8988T (cell line): ENCODE measurements at regions not wholly inside any gene's neighbourhood (a gene's known extent, or its start where the extent isn't known, plus 50 kb on each side); places are given as distances from the start of the nearest gene placed in this dataset.
"Not testable (repeated sequence)": the region's sequence is repeated elsewhere in the genome, so short reads cannot be mapped to it uniquely, and the experiment has no call there.

Source experiments
- DNase-seq: peaks from one replicate; pipeline ENCODE4 v3.0.0; 2011

DNA sequence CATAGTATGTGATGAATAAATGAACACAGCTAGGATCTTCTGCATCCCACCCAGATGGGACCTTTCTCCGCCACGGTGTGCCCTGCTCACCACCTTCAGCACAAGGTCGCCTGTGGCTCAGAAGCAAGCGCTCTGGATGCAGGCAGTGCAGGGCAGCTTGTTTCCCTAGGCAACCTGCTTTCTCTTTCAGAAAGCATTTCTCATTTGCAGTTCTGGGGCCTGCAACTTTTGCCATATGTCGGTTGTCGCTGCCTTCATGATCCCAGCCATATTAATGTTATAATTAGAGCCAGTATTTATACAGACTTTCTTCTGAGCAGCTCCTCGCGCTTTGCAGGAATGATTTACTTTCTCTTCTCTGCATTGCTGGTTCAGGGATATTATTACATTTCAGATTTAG, 692.8 kb downstream of the RNF144A start:
- DNase-seq, result no peak

DNA sequence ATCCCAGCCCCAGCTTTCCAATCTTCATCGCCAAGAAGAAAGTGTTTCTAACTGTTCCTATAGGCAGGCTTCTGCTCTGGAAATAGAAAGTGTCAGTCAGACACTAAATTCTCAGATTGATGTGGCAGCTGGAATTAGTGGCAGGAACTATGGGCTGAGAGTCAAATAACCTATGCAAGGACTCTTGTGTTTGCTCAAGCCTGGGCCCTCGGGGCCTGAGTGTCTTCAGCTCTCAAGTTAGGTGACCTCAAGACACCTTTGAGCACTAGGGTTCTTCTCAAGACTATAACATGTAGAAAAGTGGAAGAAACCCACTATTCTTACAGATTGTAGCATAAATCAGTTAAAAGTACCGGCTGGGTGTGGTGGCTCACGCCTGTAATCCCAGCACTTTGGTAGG, 694.5 kb downstream of the RNF144A start:
- DNase-seq, result no peak

GRCh38 chr2:7612969-7613368, 695.8 kb downstream of the RNF144A start:
- no peak for DNase-seq

- DNase-seq, result no peak
These were observed 696.6 kb downstream of the RNF144A start for GRCh38 chr2:7613831-7614230.

DNA sequence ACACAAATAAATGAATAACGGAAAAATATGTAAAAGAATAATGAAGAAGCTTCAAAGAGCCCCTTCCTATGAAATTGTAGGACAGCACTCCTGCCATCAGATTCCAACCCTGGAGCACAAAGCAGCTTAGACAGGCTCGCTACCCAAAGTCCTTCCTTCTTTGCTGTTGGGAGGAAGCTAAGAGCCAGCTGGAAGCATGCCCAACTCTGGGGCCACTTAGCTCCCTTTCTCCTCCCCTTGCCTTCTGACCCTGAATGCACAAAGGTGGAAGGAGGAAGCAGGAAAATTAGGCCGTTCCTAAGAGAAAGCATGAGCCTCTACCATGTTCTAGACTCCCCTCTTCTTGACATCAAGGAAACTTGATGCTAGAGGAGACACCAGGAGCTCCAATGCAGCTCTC, 700.8 kb downstream of the RNF144A start:
- no peak for DNase-seq

DNA sequence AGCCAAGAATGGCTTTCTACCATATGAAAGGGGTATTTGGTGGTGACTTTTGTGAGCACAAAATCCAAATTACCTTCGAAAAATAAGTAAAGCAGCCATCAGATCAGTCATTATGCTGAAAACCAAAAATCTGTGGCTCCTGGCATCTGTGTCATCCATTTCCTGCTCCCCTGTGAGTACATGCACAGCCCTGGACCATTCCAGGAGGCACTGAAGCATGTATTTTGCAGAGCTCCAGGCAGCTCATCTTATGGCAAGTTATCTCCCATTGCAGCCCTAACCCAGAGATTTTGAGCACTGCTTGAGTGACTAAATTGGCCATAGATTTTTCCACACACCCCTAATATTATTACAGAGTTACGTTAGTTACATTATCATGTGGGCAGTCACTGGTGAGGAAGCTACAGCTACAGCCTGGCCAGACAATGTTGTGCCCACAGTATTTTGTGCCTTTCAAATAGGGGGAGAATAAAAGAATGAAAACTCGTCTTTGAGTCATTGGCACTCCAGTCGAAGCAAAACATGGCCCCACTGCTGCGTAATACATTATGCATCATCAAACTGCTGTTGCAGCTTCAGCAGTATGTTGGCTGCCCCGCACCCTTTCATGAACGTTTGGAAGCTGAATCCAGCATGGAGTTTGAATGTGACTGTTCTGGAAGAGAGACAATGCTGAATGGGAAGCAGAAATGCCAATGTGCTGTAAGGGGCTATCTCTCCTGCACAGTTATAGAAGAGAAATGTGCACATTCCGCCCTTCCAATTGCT, 702.2 kb downstream of the RNF144A start:
- no peak for DNase-seq

GRCh38 chr2:7620255-7620654, 703.0 kb downstream of the RNF144A start:
- DNase-seq, result no peak

DNA sequence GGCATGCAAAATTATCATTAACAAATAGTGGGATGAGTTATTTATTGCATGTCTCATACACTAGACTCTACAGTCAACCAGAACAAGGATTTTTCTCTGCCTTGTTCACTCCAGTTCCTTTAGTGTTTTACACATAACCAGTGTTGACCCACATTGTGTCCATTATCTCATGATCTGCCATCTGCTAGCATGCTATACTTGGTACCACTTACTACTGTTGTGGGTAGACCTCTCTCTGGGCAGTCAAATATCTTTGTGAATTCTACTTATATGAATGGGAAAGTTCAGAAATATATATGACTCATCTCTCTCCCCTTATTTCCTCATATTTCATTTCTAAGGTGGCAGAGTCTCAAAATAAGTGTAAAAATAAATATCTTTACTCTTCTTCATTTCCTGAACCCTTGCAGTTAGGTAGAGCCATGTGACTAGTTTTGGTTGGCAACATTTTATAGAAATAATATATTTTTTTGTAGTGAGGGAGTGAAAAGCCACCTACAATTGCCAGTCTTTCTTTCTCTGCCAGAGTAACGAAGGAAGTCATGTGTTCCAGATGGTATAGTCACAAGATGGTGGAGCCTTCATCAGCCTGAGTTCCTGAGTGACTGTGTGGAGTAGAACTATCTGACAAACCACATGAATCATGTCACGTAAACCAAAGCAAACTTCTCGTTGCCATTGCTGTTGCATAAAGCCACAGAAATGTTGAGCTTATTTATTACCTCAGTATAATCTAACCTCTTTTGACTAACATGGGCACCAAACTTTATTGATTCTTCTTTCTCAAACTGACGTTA, 704.0 kb downstream of the RNF144A start:
- no peak for DNase-seq

- DNase-seq, result no peak
These were observed 708.4 kb downstream of the RNF144A start for GRCh38 chr2:7625392-7626138.

DNA sequence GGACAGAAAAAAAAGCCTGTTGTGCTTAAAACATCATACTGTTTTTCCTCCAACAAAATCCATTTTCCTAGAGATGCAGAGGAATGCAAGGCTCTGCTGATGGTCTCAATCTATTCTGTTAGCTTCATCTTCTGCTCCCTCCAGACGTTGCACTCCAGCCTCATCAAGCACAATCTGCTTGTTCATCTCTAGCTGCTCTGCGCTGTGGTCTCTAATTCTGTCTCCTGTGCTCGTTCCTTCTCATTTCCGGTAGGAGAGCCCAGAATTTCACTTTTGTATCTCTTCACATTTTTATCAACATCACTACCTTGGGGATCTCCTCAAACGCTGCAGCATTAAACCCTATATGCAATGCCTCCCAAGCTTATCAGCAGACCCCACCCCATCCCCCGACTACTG, 708.9 kb downstream of the RNF144A start:
- DNase-seq, result no peak

DNA sequence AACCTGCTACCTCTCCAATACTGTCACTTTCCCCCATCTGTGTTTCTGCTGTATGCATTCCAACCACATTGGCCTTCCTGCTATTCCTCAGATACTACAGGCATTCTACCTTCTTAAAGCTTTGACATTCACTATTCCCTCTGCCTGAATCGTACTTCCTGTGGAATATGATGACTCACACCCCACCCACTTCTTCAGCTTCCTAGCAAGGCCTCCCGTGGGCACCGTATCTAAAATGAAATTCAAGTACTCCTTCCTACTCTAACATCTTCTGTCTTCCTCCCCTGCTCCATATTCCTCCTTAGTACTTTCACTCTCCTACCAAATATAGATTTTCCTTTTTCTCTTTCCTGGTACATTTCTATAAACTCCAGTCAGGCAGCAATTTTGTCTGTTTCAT, 710.4 kb downstream of the RNF144A start:
- no peak for DNase-seq

DNA sequence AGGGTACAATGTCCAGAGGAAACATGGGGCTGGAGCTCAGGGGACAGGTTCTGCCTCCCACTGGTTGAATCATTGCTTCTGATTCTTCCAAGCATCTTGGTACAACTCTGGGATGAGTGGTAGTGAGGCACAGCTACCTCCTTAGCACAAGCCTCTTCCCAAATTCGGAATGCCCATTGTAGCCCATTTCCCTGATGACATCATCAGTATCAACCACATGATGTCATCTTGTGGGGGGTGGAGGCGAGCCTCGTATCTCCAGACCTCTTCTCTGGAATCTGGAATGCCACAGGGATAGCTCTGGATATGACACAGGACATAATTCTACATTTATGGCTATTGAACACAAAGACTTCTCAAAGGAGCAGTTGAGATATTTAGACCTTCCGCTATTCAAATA, 715.2 kb downstream of the RNF144A start:
- no peak for DNase-seq

DNA sequence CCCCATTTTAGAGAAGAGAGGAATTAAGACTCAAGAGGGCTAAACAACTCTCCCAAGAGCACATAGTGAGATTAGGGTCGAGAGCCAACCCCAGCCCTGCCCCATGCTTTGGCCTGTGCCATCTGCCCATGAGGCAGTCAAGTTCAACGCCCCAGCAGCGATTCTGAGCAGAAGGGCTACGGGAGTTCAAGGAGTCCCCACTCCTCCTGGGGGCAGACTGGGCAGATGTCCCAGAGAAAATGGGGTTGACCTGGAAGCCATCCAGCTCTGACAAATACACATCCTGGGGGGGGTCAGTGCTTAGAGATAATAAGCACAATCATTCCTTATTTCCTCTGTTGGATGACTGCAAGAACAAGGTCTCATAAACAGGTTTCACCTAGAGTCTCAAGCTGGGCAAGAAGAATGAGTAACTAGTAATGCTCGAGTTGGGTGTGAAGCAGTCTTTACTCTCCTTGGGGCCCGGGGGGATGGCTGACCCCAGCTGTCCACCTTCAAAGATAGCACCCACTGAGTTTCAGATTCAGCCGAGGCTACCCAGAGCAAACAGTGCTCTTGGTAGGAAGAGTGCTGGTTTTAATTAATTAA, 716.4 kb downstream of the RNF144A start:
- no peak for DNase-seq

- DNase-seq, result no peak
These were observed 717.2 kb downstream of the RNF144A start for GRCh38 chr2:7634409-7634808.

- no peak for DNase-seq
These were observed 722.3 kb downstream of the RNF144A start for GRCh38 chr2:7639476-7639875.

- DNase-seq, result not testable (repeated sequence)
These were observed 724.1 kb downstream of the RNF144A start for GRCh38 chr2:7641272-7641671.

DNA sequence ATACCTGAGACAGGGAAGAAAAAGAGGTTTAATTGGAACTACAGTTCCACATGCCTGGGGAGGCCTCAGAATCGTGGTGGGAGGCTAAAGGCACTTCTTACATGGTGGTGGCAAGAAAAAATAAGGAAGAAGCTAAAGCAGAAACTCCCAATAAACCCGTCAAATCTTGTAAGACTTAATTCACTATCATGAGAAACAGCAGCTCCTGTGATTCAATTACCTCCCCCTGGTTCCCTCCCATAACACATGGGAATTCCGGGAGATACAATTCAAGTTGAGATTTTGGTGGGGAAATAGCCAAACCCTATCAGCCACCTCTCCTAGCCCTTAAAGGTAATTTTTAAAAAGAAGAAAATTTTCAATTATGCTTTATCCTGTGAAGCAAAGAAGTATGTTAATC, 728.8 kb downstream of the RNF144A start:
- no peak for DNase-seq

DNA sequence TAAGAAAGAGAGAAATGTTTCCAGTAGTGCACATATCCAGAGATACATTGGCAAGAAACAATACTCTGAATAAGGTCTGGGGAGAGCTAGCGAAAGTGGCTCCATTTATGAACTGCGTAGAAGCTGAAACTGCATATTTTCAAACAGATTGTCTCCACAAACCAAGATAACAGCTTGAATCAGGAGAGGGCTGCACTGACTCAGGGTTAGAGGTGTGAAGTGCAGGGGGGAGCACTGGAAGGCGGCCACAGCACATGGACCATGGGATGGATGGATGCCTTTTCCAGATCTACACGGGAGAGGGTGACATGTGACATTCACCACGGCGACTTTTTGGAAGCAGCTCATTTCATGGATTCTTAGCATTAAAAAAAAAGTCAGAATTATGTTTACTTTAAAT, 729.4 kb downstream of the RNF144A start:
- DNase-seq, result no peak

GRCh38 chr2:7648221-7648795, 731.1 kb downstream of the RNF144A start:
- no peak for DNase-seq

DNA sequence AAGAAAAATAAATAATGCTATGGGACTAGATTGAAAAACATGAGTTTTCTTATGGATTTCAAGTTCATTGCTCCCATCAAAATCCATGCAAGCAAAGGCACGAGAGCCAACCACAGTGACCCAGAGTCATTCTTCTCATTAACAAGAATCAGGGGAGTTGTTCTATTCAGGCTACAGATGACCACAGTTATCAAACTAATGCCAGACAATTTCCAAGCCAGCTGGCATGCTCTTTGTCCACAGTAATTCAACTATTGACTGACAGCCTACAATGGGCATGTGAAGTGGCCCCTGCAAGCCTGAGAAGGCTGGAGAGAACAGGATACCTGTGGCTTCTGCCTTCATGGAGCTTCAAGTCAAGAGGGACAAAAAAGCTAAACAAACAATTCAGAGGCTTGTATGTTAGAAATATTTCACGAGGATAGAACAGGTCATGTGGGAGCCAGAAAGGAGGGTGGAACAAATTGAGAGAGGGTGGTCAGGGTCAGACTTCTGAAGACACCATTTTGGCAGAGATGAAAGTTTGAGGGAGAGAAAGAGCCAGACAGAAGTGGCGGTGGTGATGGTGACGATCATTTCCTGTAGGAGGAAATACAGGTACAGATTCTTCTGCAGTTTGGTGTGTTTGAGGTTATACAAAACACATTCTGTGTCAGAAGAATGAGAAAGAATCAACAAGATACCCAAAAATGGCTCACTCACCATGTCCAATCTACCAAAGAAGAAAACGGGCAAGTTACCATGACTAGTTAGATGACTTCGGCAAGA, 732.4 kb downstream of the RNF144A start:
- no peak for DNase-seq

DNA sequence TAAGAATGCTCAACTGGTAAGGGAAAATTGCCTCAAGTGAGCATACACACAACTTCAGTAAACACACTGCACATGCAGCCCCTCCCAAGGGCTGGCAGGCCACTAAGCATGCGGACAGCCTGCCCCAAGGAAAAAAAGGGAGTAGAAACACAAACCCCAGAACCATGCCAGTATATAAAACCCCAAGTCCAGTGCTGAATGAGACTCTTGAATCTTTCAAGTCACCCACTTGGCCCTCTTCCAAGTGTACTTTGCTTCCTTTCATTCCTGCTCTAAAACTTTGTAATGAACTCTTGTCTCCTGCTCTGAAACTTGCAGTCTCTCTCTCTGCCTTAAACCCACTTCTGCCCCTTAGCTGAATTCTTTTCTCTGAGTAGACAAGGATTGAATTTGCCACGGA, 736.4 kb downstream of the RNF144A start:
- DNase-seq, result no peak

- no peak for DNase-seq
These were observed 738.4 kb downstream of the RNF144A start for GRCh38 chr2:7655629-7656028.
